SK-N-SH (cell line): ENCODE measurements at regions not wholly inside any gene's neighbourhood (a gene's known extent, or its start where the extent isn't known, plus 50 kb on each side); places are given as distances from the start of the nearest gene placed in this dataset.

Source experiments
- CTCF ChIA-PET: fragments of 300-600, 350-600 bp; formaldehyde crosslinking; extraction: SDS; loops from one replicate; lab custom pipeline; 2021; lab: Yijun Ruan, JAX
- POLR2A ChIA-PET: fragments of 350-600 bp; sonication (Branson Sonifier 250); formaldehyde crosslinking; extraction: SDS; loops from one replicate; lab custom pipeline; 2020; ENCODE audit warnings: antibody characterized with exemption, inconsistent platforms; lab: Yijun Ruan, JAX
- DNase-seq: peaks from one replicate; pipeline ENCODE4 v3.0.0; 2012
- H2AFZ ChIP-seq: fragments of 200-600 bp; sonication (generic); 2 replicates; pipeline ENCODE4 v1.8.1; 2016; ENCODE audit warnings: antibody characterized with exemption, mild to moderate bottlenecking, low read depth
- H3F3A ChIP-seq: fragments of 200-600 bp; sonication (generic); replicated peaks from 2 replicates; pipeline ENCODE3; 2016; ENCODE audit warnings: antibody characterized with exemption, mild to moderate bottlenecking; ENCODE audit not compliant: insufficient read depth
- H3K27ac ChIP-seq, 2 experiments: fragments of 200-500 bp in 1 of 2; fragments of 200-600 bp in 1 of 2; sonication (Bioruptor generic) in 1 of 2; sonication (generic), shearing (Covaris generic) in 1 of 2; 2 replicates each; pipeline versions ENCODE4 v1.5.1 to v1.6.1; 2014 to 2016; ENCODE audit warnings: low read depth in 2 of 2, inconsistent platforms in 1 of 2, low read length in 1 of 2, mild to moderate bottlenecking in 1 of 2, mixed read lengths in 1 of 2
- H3K27me3 ChIP-seq: fragments of 200-600 bp; sonication (generic), shearing (Covaris generic); 2 replicates; pipeline ENCODE4 v1.6.1; 2016; ENCODE audit warnings: mixed run types; ENCODE audit not compliant: insufficient read depth
- H3K36me3 ChIP-seq, 2 experiments: fragments of 200-500 bp in 1 of 2; fragments of 200-600 bp in 1 of 2; sonication (Bioruptor generic) in 1 of 2; sonication (generic) in 1 of 2; replicated peaks in 1 of 2; 2 replicates each; pipeline versions ENCODE3 to v1.5.1; 2014 to 2016; ENCODE audit warnings: low read length in 1 of 2, mild to moderate bottlenecking in 1 of 2; ENCODE audit not compliant: insufficient read depth in 2 of 2, control insufficient read depth in 1 of 2
- H3K4me1 ChIP-seq, 2 experiments: fragments of 200-500 bp in 1 of 2; fragments of 200-600 bp in 1 of 2; sonication (Bioruptor generic) in 1 of 2; sonication (generic), shearing (Covaris generic) in 1 of 2; 2 replicates each; pipeline versions ENCODE4 v1.5.1 to v1.6.1; 2014 to 2016; ENCODE audit warnings: low read depth in 1 of 2, low read length in 1 of 2, mixed run types in 1 of 2; ENCODE audit not compliant: insufficient read depth in 2 of 2, control insufficient read depth in 1 of 2
- H3K4me2 ChIP-seq: fragments of 200-600 bp; sonication (generic), shearing (Covaris generic); 2 replicates; pipeline ENCODE4 v1.6.1; 2017; ENCODE audit warnings: mixed run types
- H3K4me3 ChIP-seq, 2 experiments: fragments of 200-500 bp in 1 of 2; fragments of 200-600 bp in 1 of 2; sonication (Bioruptor generic) in 1 of 2; sonication (generic), shearing (Covaris generic) in 1 of 2; 2 replicates each; pipeline versions ENCODE4 v1.5.1 to v1.8.1; 2014 to 2016; ENCODE audit warnings: low read depth in 2 of 2, inconsistent platforms in 1 of 2, low read length in 1 of 2, mild to moderate bottlenecking in 1 of 2, mixed read lengths in 1 of 2, moderate library complexity in 1 of 2
- H3K79me2 ChIP-seq: fragments of 200-600 bp; sonication (generic); 2 replicates; pipeline ENCODE4 v1.8.1; 2017; ENCODE audit warnings: mild to moderate bottlenecking; ENCODE audit not compliant: insufficient read depth
- H3K9ac ChIP-seq: fragments of 200-600 bp; sonication (generic); 2 replicates; pipeline ENCODE4 v1.6.1; 2017; ENCODE audit warnings: mixed run types
- H3K9me2 ChIP-seq: fragments of 200-600 bp; sonication (generic); 2 replicates; pipeline ENCODE4 v1.6.1; 2017; ENCODE audit warnings: mixed run types
- H3K9me3 ChIP-seq: fragments of 200-600 bp; sonication (generic); 2 replicates; pipeline ENCODE4 v1.6.1; 2017; ENCODE audit warnings: mixed run types, mild to moderate bottlenecking, moderate library complexity
- H4K20me1 ChIP-seq: fragments of 200-600 bp; sonication (generic); 2 replicates; pipeline ENCODE4 v1.6.1; 2017; ENCODE audit warnings: mild to moderate bottlenecking, mixed run types; ENCODE audit not compliant: insufficient read depth
- CHD2 ChIP-seq: fragments of 150-350 bp; IDR thresholded peaks from 2 replicates; pipeline ENCODE4 v1.6.1; 2018; ENCODE audit warnings: low read length; ENCODE audit not compliant: partially characterized antibody
- CTCF ChIP-seq: fragments of 200-600 bp; sonication (generic); IDR thresholded peaks from 2 replicates; pipeline ENCODE4 v1.6.1; 2017; ENCODE audit warnings: antibody characterized with exemption, mild to moderate bottlenecking, moderate library complexity
- EP300 ChIP-seq, 2 experiments: IDR thresholded peaks; 2 replicates each; pipeline versions ENCODE4 v1.4.0 to v1.6.1; 2012; ENCODE audit warnings: borderline replicate concordance in 1 of 2, low read depth in 1 of 2, low read length in 1 of 2
- FOSL2 ChIP-seq: IDR thresholded peaks from 2 replicates; pipeline ENCODE4 v1.4.0; 2012; ENCODE audit warnings: low read depth, mild to moderate bottlenecking, moderate library complexity, borderline replicate concordance
- GABPA ChIP-seq: IDR thresholded peaks from 2 replicates; pipeline ENCODE4 v1.4.0; 2012; ENCODE audit warnings: low read depth, mild to moderate bottlenecking
- GATA2 ChIP-seq: sonication (generic); formaldehyde crosslinking; IDR thresholded peaks from 2 replicates; pipeline ENCODE4 v1.5.0; 2020; ENCODE audit warnings: mild to moderate bottlenecking, missing genetic modification reagents
- POLR2AphosphoS5 ChIP-seq: IDR thresholded peaks from 2 replicates; pipeline ENCODE4 v1.6.1; 2012; ENCODE audit warnings: low read depth, low read length
- RAD21 ChIP-seq: IDR thresholded peaks from 2 replicates; pipeline ENCODE4 v1.6.1; 2012; ENCODE audit warnings: mild to moderate bottlenecking, low read length
- RFX5 ChIP-seq: IDR thresholded peaks from 2 replicates; pipeline ENCODE4 v1.6.1; 2012; ENCODE audit warnings: mild to moderate bottlenecking, improper control_type of control experiment, low read length
- TEAD4 ChIP-seq: IDR thresholded peaks from 2 replicates; pipeline ENCODE4 v1.4.0; 2012; ENCODE audit warnings: mild to moderate bottlenecking, borderline replicate concordance; ENCODE audit not compliant: insufficient read depth
- USF1 ChIP-seq: IDR thresholded peaks from 2 replicates; pipeline ENCODE4 v1.4.0; 2012; ENCODE audit warnings: low read depth, borderline replicate concordance
- YY1 ChIP-seq: IDR thresholded peaks from 2 replicates; pipeline ENCODE4 v1.4.0; 2012; ENCODE audit warnings: low read depth, mild to moderate bottlenecking
- WGBS: methylation state at CpG from one replicate; pipeline ENCODE4 v1.1.6; 2017; ENCODE audit warnings: low lambda C conversion rate; 5-methylcytosine and 5-hydroxymethylcytosine counted together

- no peaks in the 10 kb centered on the region for H3K9me2 ChIP-seq
- TF ChIP-seq EP300 (IDR thresholded peaks at IDR 0.05; ENCODE audit: borderline replicate concordance in 1 of 2, low read depth in 1 of 2, low read length in 1 of 2) (no peak), GATA2 (no peak), YY1 (no peak), USF1 (no peak), CTCF (no peak), CHD2 (no peak)
- TF ChIP-seq, all 33 proteins: peak for 0
- no peaks in the 10 kb centered on the region for H3K36me3 ChIP-seq
- POLR2A ChIA-PET: no interaction called here
- no peaks in the 10 kb centered on the region for H3K4me1 ChIP-seq
- no peak for DNase-seq
- H3K4me2 ChIP-seq: no peak overlapping the region
- H3K79me2 ChIP-seq: no peaks in the 10 kb centered on the region
- no peaks in the 10 kb centered on the region for H3K9me3 ChIP-seq
- no peak overlapping the region for H3K27ac ChIP-seq
- 22% methylated on average over 4 of the region's 11 CpGs for WGBS
- H3F3A ChIP-seq: no peaks in the 10 kb centered on the region
- CTCF ChIA-PET: no interaction called here
- H3K27me3 ChIP-seq: no peaks in the 10 kb centered on the region; the same call in 1 of the 2 replicates
- no peak overlapping the region for H3K9ac ChIP-seq
- no peak overlapping the region for H3K4me3 ChIP-seq
- H2AFZ ChIP-seq: no peak overlapping the region
- no peaks in the 10 kb centered on the region for H4K20me1 ChIP-seq
These were observed 1505.8 kb downstream of the TBC1D22A start for GRCh38 chr22:48268293-48268692.

DNA sequence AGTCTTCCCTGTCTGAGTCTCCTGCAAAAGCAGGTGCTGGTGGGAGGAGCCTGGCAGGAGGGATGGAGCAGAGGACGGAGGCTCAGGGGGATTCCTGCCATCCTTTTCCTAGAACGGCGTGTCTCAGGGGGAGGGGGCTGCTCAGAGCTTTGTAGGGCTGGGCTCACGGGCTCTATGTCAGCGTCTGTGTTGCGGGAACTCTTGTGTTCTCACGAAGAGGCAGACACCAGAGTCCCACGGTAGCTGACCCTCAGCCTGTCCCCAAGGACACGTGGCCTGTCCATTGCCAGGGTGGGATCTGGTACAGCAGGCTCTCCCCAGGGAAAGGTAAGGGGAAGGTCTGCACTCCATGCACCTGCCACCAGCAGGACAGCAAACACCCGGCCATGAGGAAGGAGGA lies 1505.2 kb downstream of the TBC1D22A start:
- no peak overlapping the region for H3K27ac ChIP-seq
- no peak overlapping the region for H3K4me3 ChIP-seq
- H3K9me3 ChIP-seq: no peaks in the 10 kb centered on the region
- DNase-seq: no peak
- TF ChIP-seq FOSL2: no peak
- no peak for TF ChIP-seq POLR2AphosphoS5
- no peak for TF ChIP-seq USF1
- no peak for TF ChIP-seq GABPA
- no peak for TF ChIP-seq RFX5
- no peak for TF ChIP-seq RAD21
- TF ChIP-seq TEAD4: no peak
- TF ChIP-seq CHD2: no peak
- TF ChIP-seq, all 33 proteins: peak for 0
- Histone ChIP-seq H3K79me2 (no peaks in the 10 kb centered on the region), H3K9me2 (no peaks in the 10 kb centered on the region), H3K27me3 (no peaks in the 10 kb centered on the region; the same call in 1 of the 2 replicates), H4K20me1 (no peaks in the 10 kb centered on the region), H3K4me2 (no peak overlapping the region), H3K9ac (no peak overlapping the region), H3K36me3 (no peaks in the 10 kb centered on the region), H2AFZ (no peak overlapping the region), H3K4me1 (no peaks in the 10 kb centered on the region), H3F3A (no peaks in the 10 kb centered on the region)
- WGBS: 5% methylated on average over 2 of the region's 10 CpGs
- POLR2A ChIA-PET: no interaction called here
- CTCF ChIA-PET: no interaction called here
